ENCODE measurements at regions not wholly inside any gene's neighbourhood (a gene's known extent, or its start where the extent isn't known, plus 50 kb on each side); places are given as distances from the start of the nearest gene placed in this dataset.
"Not testable (repeated sequence)": the region's sequence is repeated elsewhere in the genome, so short reads cannot be mapped to it uniquely, and the experiment has no call there.

- DNase-seq = no peak
Measured at GRCh38 chr10:120115959-120116358, 223.4 kb downstream of the SEC23IP start.

DNA sequence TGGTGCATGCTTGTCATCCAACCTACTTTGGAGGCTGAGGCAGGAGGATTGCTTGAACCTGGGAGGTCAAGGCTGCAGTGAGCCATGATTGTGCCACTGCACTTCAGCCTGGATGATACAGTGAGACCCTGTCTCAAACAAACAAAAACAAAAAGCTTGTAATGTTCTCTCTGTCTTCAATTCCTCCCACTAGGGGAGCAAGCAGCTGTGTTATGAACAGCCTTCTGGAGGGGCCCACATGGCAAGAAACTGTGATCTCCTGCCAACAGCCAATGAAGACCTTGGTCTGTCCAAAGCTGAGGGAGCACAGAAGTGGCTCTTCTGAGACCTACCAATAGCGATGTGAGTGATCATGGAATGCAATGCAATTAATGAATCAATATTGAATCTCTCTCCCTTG is 229.2 kb downstream of the SEC23IP start:
- DNase-seq = no peak

- no peak for DNase-seq
Measured at GRCh38 chr10:120131183-120131582, 238.7 kb downstream of the SEC23IP start.

- no peak for DNase-seq
Measured at GRCh38 chr10:120132811-120133210, 240.3 kb downstream of the SEC23IP start.

DNA sequence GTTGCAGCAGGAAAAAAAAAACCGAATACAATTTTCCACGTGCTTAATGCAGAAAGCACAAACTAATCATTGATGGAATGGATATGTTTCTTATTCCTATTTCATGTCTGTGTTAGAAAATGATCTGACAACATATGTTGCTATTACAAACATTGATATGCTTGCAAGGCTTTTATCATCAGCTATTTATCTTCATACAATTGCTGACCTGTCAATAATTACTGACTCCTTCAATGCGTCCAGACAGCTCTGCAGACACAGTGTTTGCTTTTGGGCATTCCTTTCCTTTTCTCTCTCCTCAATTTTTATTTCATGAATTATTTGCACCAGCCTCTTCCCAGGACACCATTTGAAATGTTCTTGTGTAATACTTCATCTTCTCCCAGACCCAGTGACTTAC is 246.2 kb downstream of the SEC23IP start:
- no peak for DNase-seq

- DNase-seq = no peak
Measured at GRCh38 chr10:120145107-120145506, 252.6 kb downstream of the SEC23IP start.

GRCh38 chr10:120156614-120157274 is 264.2 kb downstream of the SEC23IP start:
- DNase-seq = no peak

DNA sequence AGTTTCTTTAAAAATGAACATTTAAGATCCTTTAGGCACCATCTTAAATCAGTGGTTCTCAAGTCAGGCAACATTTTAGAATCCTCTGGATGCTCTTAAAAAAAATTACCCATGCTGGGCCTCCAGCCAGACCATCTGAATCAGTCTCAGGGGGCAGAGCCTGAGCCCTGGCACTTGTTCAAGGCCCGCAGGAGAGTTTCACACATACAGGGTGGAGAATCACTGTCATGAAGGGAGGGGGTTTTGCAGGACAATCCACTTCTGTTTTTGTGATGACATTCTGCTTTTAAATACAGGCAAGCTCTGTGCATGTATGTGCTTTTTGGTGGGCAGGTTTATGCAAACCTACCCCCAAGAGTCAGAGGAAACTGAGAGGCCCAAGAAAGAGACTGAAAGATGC is 268.6 kb downstream of the SEC23IP start:
- DNase-seq = no peak

- DNase-seq = no peak
Measured at GRCh38 chr10:120162471-120162870, 269.9 kb downstream of the SEC23IP start.

GRCh38 chr10:120172356-120172755 is 279.8 kb downstream of the SEC23IP start:
- DNase-seq = no peak

GRCh38 chr10:120174491-120174890 is 282.0 kb downstream of the SEC23IP start:
- no peak for DNase-seq

DNA sequence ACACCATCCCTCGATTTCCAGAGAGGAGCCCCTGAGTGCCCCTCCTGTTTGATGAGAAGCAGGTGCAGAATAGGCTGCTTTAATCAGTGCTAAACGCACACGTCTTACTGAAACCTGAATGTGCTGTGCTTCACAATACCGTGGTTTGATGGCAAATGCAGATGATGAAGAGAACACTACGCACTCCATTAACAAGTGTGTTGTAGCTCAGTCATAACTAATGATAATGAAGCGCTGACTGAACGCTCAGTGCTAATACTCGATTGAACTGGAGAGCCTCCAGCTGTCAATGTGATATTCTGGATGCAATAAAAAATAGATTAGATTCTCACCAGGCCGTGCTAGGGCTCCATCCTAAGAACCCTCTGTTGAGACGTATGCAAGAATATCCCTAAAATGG is 279.7 kb upstream of the PLPP4 start:
- DNase-seq = no peak

DNA sequence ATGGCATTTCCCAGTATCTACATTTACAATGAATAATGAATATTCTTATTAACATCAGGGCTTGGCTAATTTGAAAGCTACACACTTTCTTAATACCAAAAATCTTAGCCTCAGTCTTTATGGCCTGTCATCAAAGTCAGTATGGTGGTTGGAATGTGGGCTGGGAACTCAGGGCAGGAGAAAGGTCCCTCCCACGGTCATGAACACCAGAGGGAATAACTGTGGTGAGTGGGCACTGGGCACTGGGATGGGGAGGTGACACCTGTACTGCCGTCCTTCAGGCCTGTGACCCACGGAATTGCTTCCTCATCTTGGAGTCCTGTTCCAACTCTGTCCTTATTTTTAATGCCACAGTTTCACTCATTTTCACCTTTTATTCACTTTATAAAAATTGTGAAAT is 276.9 kb upstream of the PLPP4 start:
- no peak for DNase-seq

GRCh38 chr10:120181154-120181553 is 275.9 kb upstream of the PLPP4 start:
- DNase-seq = no peak

DNA sequence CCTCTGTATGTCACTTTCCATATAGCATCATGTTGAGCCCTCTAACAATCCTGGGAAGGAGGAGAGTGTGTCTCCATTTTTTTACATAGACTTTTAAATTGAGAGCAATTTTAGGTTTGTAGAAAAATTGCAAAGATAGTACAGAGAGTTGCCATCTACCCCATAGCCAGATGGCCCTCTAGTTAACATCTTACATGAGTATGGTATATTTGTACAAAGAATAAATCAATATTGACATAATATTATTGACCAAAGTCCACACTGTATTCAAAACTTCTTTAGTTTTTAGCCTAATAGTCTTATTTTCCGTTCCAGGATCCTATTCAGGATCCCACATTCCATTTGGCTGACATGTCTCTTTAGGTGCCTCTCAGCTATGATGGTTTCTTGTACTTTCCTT is 274.6 kb upstream of the PLPP4 start:
- no peak for DNase-seq

GRCh38 chr10:120183546-120183945 is 273.5 kb upstream of the PLPP4 start:
- DNase-seq = no peak

GRCh38 chr10:120184547-120185337 is 272.3 kb upstream of the PLPP4 start:
- no peak for DNase-seq

GRCh38 chr10:120186506-120186905 is 270.5 kb upstream of the PLPP4 start:
- DNase-seq = no peak

GRCh38 chr10:120187168-120187567 is 269.9 kb upstream of the PLPP4 start:
- not testable (repeated sequence) for DNase-seq

- no peak for DNase-seq
Measured at GRCh38 chr10:120188950-120189349, 268.1 kb upstream of the PLPP4 start.

- no peak for DNase-seq
Measured at GRCh38 chr10:120195984-120196712, 260.9 kb upstream of the PLPP4 start.

GRCh38 chr10:120204877-120205276 is 252.2 kb upstream of the PLPP4 start:
- DNase-seq = no peak

- no peak for DNase-seq
Measured at GRCh38 chr10:120205368-120206018, 251.5 kb upstream of the PLPP4 start.

Data from AML-193 (cell line).